ENCODE measurements at regions not wholly inside any gene's neighbourhood (a gene's known extent, or its start where the extent isn't known, plus 50 kb on each side); places are given as distances from the start of the nearest gene placed in this dataset.
A peak's percentile ranks its signal among the peaks of the same experiment; 100 is the strongest.

DNA sequence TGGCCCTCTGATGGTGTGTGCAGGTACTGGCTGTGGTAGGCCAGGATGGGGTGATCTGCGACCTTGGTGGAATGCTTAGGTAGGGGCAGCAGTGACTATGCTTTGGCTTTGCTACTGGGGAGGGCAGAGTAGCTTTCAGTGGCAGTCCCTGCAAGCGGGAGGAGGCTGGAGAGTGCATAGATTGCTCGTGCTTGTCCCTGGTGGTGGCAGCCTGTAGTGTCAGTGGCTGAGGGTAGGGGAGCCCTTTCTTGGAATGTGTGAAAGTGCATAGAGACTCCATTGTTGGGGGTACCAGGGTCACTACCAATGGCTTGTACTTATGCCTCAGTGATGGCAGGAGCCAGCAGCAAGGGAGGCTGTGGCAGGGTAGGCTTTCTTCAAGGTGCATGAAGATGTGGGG, 582.6 kb downstream of the MRPL39 start:
- ATAC-seq (no peak), DNase-seq (no peak)

DNA sequence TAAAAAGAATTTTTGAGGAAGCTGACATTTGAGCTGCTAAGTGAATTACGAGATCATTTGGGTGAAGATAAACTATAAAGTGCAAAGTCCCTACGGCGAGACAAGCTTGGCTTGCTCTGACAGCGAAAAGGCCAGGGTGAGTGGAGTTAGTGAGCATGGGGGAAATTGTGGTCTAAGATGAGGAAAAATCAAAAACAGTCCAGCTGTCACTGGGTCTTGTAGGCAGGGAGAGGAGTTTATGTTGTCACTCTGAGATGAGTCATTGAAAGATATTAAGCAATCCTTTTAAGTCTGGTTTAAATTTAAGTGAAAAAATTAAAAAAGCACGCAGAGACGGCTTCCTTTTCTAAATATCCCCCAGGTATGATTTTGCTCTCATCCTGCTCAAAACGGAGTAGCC, 601.9 kb downstream of the MRPL39 start:
- DNase-seq (no peak), ATAC-seq (no peak)

DNA sequence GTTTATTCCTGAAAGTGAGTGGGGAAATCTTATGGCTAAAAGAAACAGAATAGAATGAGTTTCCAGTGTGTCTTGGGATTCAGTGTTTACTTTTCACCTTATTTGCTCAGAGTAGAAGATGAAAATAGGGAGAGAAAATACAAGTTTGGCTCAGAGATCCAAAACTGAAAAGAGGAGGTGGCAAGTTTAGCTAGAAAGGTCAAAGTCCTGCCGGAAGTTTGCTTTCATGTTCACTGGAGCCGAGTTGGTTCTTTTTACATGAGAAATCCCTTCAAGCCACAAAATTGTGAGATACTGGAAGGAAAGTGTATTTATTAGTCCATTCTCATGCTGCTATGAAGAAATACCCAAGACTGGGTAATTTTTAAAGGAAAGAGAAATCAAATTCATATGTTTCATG, 604.6 kb downstream of the MRPL39 start:
- ATAC-seq (no peak), DNase-seq (no peak)

DNA sequence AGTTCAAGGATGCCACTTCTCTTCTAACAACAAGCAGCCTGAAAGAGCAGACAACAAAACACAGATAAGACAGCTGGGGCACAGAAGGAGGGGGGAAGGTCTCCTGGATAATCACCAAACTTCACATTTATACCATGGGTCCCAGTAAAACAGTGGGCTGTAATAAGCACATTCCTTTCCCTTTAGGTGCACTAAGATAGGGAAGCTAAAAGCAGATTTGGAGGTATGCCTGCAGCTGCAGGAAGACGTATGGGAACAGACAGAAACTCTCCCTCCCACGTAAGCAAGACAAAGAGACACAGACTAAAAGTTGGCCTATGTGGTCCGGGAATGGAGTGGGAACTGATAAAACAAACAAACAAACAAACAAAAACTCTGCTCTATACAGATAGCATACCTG, 612.1 kb downstream of the MRPL39 start:
- DNase-seq, result no peak
- ATAC-seq, result no peak

DNA sequence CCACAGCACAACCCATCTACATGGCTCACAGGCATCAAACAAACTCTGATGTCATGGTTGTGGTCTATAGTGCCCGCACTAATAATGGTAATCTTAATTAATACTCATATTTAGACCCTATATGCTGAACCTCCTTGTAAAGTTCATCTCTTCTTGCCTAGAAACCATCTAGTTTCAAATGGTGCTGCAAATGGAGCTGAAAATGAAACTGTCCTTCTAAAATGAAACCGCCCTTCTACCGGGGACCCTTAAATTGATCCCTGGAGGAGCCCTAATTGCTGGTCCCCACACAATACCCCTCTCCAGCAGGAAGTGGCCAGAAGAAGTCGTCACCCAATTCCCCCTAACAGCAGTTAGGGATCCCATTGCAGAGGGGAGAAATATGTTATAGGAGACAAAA, 612.6 kb downstream of the MRPL39 start:
- DNase-seq (no peak), ATAC-seq (no peak)

DNA sequence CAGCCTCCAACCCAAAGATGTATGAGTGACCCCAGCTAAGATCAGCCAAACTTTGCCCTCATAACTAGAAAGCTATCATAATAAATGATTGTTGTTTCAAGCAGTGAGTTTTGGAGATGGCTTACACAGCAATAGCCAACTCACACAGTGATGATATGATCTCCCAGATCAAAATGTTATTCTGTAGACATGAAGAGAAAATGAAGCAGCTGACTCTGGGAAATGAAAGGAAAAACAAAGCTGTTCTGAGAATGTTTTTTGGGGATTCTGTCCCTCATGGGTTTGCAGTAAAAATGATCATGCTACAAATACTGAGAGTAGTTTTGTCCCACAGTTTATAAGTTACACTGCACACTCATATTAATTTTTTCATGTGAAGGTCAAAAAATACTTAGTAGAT, 617.8 kb downstream of the MRPL39 start:
- no peak for DNase-seq
- no peak for ATAC-seq

DNA sequence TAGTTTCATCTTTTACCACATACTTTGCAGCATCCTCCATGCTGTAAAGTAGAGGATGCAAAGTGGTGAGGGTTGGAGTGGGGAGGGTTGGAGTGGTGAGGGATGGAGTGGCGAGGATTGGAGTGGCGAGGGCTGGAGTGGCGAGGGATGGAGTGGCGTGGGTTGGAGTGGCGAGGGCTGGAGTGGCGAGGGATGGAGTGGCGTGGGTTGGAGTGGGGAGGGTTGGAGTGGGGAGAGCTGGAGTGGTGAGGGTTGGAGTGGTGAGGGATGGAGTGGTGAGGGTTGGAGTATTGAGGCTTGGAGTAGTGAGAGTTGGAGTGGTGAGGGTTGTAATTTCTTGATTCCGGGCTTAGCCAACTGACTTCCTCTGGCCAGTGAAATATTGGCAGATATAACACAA, 618.3 kb downstream of the MRPL39 start:
- ATAC-seq (no peak), DNase-seq (no peak)

DNA sequence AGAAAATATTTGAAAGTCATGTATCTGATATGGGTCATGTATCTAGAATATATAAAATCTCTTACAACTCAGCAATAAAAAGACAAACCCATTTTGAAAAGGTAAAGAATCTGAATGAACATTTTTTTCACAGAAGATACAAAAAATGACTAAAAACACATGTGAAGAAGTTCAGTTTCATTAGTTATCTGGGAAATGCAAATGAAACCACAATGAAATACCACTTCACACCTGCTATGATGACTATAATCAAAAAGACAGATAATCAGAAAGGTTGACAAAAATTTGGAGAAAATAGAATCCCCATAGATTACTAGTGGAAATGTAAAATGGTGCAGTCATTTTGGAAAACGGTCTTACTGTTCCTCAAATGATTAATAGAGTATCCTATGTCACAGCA, 631.0 kb downstream of the MRPL39 start:
- DNase-seq, result no peak
- ATAC-seq, result no peak

DNA sequence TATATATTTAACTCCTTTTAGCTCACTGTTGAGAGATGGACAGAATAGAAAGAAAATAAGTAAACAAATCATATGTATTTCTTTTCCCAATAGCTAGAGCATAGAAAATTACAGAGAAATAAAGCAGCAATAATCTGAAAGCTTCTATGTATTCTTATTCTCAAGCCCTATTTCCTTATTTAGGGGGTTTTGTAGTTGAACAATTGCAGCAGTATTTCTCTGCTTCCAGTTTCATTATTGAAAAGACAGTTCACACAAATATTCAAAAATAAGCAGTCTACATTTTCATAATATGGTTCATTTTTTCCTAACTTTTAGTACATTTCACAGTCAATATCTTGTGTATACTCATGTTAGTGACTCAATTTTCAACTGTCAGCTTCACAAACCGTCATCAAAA, 638.2 kb downstream of the MRPL39 start:
- DNase-seq (no peak), ATAC-seq (no peak)

DNA sequence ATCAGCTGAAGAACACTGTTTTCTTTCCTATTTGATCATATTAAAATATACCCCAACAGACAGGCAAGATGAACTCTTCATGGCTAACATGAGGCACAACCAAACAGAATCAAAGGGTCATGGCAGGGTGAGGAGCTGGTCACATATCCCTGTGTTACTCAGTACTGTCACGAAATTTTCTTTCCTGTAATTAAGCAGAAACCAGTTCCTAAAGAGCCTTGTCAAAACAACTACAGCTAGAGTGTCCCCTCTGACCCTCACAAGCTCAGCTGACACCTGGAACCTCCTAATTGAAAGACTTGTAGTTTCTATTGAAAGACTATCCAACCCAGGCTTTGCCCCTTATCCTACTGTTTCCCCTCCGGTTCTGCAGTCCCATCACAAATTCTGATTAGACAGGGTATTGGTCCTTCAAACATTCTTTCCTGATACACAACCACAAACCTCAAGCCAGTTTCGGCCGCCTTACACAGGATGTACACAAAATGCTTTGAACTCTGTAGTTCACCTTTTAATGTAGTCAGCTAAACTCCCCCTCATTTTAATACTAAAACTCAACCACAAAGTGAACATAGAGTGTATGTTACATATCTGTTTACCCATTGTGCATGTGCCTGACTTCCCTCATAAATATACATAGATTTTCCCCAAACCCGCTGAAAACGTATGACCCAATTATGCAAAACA, 651.9 kb downstream of the MRPL39 start:
- ATAC-seq, result no peak
- DNase-seq, result no peak

DNA sequence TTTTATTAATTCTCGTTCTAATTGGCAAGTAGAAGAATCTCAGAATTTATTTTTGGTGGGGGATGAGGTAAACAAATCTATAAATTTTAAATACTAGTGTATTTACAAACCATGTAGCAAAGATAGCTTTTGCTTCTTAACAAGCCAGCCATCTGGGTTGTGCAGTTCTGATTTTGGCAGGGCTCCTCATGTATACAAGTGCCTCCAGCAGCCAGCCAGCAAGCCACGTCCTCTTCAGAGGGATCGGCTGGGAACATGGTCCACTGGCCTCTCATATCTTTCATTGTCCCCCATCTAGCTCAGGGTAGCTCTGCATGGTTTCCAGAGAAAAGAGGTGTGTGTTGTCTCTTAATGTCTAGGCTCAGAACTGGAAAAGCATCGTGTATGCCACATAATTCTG, 659.1 kb downstream of the MRPL39 start:
- DNase-seq (no peak), ATAC-seq (no peak)

DNA sequence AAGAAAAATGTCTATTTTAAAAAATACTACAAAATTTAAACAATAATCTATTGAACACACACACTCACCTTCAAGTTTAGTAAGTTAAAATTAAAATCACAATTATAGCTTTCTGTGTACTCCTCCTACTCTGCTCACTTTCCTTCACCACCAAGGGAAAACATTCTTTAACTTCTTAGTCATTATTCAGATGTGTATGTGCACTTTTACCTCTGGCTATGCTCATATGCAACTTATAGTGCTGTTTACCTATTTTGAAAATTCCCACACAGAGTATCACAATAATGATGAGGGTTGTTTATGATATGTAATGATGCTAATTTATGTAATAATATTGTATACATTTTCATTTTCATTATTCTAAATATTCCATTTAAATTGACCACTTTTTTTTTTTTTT, 661.4 kb downstream of the MRPL39 start:
- ATAC-seq, result no peak
- no peak for DNase-seq

DNA sequence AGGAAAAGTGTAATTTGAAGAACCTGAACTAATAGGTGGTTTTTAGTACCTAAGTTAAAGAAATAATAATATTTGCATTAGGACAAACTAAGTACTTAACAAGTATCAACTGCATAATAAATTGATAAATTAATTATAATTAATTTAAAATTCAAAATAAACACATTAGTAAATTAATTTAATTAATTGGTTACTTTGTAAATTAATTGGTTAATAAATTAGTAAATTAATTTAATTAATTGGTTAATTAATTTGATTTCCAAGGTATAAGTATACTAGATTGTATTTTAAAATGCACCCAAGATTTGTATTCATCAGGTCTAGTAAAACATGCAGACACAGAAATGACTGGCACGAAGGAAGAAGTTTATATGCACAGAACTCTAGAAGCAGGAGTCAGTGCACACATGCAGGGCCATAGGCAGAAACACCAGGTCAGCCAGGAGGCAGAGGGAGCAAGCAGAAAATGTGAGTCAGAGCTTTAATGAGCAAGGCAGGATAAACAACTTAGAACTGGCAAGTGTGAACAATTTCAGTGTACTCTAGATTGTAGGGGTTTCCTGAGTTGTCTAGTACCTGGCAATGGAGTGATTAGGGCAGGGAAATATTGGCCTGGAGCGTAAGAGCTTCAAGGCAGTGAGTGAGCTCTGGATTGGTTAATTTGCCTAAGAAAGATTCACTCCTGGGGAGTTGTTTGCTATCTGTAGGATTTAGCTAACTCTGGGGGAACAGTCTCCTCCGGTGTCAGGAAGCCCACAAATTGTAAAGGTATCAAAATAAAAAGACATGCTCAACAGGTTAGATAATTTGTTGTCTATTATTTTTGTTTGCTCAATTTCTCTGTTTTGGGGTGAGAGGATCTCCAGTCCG, 665.7 kb downstream of the MRPL39 start:
- ATAC-seq, result no peak
- DNase-seq, result no peak

DNA sequence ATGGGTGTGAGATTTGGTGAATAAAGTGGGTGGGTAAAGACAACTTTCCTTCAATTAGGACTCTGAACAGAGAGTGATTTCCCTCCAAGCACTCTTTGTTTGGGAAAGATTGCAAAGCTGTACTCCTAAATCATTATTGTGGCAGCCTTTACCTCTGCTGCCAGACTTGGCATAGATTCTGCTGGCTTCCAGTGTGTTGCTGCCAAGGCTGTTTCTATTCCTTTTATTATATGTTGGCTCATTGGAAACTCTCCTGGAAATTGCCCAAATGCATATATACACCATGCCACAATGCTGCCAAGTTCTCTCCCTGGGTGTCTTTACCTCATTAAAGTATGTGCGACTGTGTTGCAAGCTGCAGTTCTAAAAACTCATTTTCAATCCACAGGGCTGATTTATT, 668.0 kb downstream of the MRPL39 start:
- no peak for DNase-seq
- ATAC-seq, result no peak

DNA sequence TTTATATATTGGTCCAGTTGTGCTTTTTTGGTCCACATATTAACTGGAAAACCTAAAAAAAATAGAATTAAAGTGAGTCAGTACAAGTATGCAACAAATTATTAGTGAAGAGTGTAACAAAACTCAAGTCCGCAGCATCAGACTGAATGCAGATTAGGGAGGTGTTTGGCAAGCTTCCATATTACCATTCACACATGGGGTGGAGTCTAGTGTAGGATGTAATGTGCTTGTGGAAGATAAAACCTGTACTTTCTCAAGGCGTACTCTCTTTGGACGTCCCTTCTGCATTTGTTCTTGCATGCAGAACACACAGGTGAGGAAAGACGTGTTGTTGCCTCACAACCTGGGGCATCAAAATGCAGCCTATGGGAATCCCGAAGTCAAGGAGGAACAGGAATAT, 668.7 kb downstream of the MRPL39 start:
- ATAC-seq (no peak), DNase-seq (no peak)

DNA sequence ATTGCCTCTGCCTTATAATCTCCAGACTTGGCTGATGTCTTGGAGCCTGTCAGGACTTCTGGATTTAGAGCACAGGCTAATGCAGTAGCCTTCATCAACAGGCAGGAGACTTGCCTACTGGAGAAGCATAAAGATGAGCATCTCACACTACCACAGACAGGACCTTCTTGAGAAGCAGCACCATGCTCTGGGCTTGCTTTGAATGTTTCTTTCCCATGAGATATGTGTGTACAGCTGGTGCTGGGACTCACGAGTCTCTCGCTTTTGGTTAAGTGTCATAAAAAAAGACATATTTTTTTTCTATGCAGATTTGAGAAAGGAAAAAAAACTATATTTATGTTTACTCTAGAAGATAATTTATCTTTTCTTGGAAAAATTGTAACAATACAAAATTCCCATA, 671.3 kb downstream of the MRPL39 start:
- ATAC-seq, result no peak

DNA sequence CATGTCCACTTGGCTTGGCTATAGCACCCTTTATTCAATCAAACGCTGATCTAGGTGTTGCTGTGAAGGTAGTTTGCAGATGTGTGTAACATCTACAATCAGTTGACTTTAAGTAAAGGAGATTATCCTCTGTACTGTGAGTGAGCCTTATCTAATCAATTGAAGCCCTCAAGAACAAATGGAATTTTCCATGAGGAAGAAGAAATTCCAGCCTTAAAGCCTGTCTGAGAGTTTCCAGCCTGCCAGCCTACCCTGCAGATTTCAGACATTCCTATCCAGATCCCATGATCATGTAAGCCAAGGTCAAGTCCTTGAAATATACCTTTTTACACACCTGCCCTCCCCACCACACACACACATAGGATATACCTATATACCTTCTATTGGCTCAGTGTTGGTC, 696.7 kb downstream of the MRPL39 start:
- ATAC-seq (no peak), DNase-seq (no peak)

More for the DNA sequence above, 671.3 kb downstream of the MRPL39 start:
- no peak for DNase-seq

DNA sequence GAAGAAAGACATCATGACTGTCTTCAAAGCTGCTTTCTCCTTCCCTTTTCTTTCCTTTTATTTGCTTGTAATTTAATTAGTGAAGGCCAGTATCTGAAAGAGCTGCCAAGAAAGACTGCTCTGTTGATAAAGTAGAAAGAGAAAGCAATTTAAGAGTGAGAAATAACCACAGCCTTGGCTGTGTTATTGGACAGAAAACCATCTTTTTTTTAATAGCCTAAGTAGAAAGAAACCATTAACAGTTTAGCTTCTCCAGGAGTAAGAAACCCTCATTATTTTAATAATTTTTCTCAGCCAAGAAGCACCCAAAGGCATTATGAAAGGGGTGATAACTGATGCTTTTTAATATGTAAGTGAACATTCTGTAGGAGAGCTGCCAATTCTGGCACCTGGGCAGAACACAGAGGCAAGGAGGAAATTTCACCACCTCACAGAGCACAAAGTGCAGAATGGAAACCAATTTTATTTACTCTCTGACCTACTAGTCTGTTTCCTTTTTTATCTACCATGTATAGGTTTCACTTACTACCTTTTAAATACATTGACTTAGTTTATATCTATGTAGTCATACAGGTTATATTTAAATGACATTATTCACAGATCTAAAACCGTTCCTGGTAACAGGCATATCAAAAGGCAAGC, 703.2 kb downstream of the MRPL39 start:
- DNase-seq (no peak), ATAC-seq (no peak)

DNA sequence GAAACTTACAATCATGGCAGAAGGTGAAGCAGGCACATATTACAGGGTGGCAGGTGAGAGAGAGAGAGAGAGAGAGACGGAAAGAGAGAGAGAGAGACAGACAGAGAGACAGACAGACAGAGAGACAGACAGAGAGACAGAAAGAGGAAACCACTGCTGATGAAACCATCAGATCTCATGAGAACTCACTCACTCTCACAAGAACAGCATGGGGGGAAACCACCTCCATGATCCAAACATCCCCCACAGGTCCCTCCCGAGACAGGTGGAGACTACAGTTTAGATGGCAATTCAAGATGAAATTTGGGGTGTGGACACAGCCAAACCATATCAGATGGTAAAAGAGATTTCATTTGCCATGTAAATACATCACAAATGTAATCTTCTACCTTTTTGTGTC, 708.1 kb downstream of the MRPL39 start:
- ATAC-seq, result no peak
- DNase-seq, result no peak

DNA sequence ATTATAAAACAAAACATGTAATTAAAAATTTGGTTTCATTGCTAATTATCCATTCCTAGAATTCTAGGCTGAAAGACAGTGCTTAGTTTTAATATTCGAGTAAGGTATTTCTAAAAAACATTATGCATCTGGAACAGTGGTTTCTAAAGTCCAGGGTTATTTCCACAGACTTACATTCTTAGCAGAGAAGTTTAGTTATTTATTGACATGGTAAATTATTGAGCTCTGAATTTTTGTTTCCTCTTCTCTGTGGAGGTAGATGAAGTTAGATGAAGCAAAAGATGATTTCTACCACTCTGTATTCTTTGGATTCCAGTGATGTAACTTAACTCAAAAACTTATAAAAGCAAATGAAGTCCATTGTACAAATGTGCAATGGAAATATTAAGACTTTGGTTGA, 709.4 kb downstream of the MRPL39 start:
- ATAC-seq (no peak), DNase-seq (no peak)

DNA sequence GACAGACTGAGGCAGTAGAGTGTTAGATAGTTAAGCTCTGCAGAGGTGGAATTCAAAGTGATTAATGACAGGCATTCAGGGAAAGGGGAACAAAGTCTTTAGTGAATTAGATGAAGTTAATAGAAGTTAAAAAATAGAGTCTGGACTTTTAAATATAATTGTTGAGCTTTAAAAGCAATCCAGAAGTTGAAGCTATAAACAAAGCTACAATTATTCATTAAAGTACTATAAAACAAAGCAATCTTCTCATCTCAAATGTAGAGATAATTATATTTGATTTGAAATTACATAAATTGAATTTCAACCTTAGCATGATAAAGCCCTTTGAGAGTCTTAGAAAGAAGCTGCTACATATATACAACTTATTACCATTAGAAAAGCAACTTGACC, 710.6 kb downstream of the MRPL39 start:
- no peak for ATAC-seq

DNA sequence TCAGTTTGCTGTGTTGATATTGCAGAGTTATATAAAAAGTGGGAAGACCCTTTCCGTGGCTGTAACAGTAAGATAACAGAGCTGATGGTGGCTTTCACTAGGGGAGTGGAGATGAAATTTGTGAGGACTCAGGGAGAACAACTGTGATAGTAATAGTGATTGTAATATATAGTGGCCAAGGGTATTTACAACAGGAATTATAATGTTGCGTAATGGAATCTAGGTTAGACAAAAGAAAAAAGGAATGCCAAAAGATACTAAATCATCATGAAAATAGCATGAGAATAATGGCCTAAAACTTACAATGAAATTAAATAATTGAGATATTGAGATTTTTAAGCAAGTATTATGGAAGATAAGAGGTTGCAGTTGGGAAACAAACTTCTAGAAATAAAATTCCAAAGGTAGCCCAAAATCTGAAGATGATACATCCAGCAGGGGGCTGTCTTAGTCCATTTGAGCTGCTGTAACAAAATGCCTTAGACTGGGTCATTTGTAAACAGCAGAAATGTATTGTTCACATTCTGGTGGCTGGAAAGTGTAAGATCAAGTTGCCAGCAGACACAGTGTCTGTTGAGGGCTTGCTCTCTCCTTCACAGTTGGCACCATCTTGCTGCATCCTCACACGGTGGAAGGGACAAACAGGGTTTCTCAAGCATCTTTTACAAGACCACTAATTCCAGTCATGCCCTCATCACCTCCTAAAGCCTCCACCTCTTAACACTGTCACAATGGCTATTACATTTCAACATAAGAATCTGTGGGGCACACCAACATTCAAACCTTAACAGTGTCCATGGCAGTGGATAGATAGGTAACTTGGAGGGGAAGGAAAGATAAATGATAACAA, 711.2 kb downstream of the MRPL39 start:
- DNase-seq, result peak; percentile 3
- no peak for ATAC-seq

More for the DNA sequence above, 710.6 kb downstream of the MRPL39 start:
- no peak for DNase-seq
